ENCODE measurements at regions not wholly inside any gene's neighbourhood (a gene's known extent, or its start where the extent isn't known, plus 50 kb on each side); places are given as distances from the start of the nearest gene placed in this dataset.

DNA sequence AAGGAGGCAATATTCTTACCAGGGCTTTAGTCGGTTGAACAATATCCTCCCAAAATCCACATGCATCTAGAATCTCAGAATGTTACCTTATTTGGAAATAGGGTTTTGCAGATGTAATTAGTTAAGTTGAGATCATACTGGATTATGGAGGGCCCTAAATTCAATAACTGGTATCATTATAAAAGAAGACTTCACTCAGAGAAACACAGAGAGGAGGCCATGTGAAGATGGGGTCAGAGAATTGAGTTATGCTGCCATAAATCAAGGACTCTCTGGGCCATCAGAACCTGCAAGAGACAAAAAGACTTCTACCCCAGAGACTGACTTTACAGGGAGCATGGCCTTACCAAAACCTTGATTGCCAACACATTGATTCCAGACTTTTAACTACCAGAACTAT, 1611.1 kb downstream of the SLITRK5 start:
- no peaks in the 10 kb centered on the region for H3K9me3 ChIP-seq (ENCODE audit: control insufficient read depth, insufficient read depth, low read depth, low read length)
- no peak overlapping the region for H3K4me3 ChIP-seq (ENCODE audit: low read depth, low read length)
- no peak overlapping the region for H3K27ac ChIP-seq (ENCODE audit: extremely low read depth, low read depth, low read length)
- ChIA-PET CTCF (no interaction called here), POLR2A (no interaction called here)
- no peaks in the 10 kb centered on the region for H3K36me3 ChIP-seq (ENCODE audit: control insufficient read depth in 2 of 2, insufficient read depth in 1 of 2, low read length in 2 of 2)
- TF ChIP-seq ZNF416 (tag by site-specific recombination; IDR thresholded peaks at IDR 0.05): no peak
- TF ChIP-seq ZNF138 (tag by site-specific recombination; IDR thresholded peaks at IDR 0.05; ENCODE audit: borderline replicate concordance): no peak
- no peak for TF ChIP-seq ZNF155 (tag by site-specific recombination; IDR thresholded peaks at IDR 0.05)
- no peak for TF ChIP-seq ZNF785 (tag by site-specific recombination; IDR thresholded peaks at IDR 0.05)
- TF ChIP-seq ZNF558 (tag by site-specific recombination; IDR thresholded peaks at IDR 0.05): no peak
- TF ChIP-seq, protein P1, sequence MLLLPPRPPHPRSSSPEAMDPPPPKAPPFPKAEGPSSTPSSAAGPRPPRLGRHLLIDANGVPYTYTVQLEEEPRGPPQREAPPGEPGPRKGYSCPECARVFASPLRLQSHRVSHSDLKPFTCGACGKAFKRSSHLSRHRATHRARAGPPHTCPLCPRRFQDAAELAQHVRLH (tag by site-specific recombination; IDR thresholded peaks at IDR 0.05): no peak
- TF ChIP-seq ZNF184 (tag by site-specific recombination; IDR thresholded peaks at IDR 0.05): no peak
- TF ChIP-seq ZEB2 (tag by site-specific recombination; IDR thresholded peaks at IDR 0.05): no peak
- no peak for TF ChIP-seq ZNF501 (tag by site-specific recombination; IDR thresholded peaks at IDR 0.05)
- no peak for TF ChIP-seq ZNF140 (tag by site-specific recombination; IDR thresholded peaks at IDR 0.05)
- TF ChIP-seq ZFP37 (tag by site-specific recombination; IDR thresholded peaks at IDR 0.05): no peak
- TF ChIP-seq ZNF521 (tag by site-specific recombination; IDR thresholded peaks at IDR 0.05): no peak
- TF ChIP-seq ZNF600 (tag by site-specific recombination; IDR thresholded peaks at IDR 0.05): no peak
- TF ChIP-seq ZNF560 (tag by site-specific recombination; IDR thresholded peaks at IDR 0.05; ENCODE audit: borderline replicate concordance): no peak
- H3K4me1 ChIP-seq (ENCODE audit: control insufficient read depth, insufficient read depth, low read length): no peaks in the 10 kb centered on the region

DNA sequence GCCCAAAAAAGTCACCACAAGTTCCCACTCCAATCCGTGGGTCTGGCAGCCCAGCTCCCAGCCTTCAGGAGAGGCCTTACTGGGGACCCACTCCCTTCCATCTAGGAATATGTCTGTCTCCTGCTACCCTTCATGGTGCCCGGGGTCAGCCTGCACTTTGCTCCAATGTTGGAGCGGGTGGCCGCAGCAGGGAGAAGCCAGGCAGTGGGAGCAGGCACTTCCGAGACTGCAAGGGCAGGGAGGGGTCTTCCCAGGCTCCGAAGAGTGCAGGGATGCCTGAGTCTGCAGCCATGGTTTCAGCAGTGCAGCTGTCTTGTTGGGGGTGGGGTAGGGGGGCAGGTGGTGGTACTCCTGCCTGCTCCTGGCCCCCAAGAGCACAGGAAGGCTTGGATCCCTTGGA, 1616.2 kb downstream of the SLITRK5 start:
- no peak overlapping the region for H3K4me3 ChIP-seq (ENCODE audit: low read depth, low read length)
- ChIA-PET CTCF (no interaction called here), POLR2A (no interaction called here)
- TF ChIP-seq ZNF394 (tag by site-specific recombination; IDR thresholded peaks at IDR 0.05; ENCODE audit: borderline replicate concordance) (no peak), ZNF558 (tag by site-specific recombination; IDR thresholded peaks at IDR 0.05) (no peak), ZNF146 (tag by site-specific recombination; IDR thresholded peaks at IDR 0.05) (no peak), ZNF596 (tag by site-specific recombination; IDR thresholded peaks at IDR 0.05) (no peak), ZNF221 (tag by site-specific recombination; IDR thresholded peaks at IDR 0.05; ENCODE audit: borderline replicate concordance) (no peak), IKZF3 (tag by site-specific recombination; IDR thresholded peaks at IDR 0.05) (no peak), ZNF23 (tag by site-specific recombination; IDR thresholded peaks at IDR 0.05; ENCODE audit: borderline replicate concordance) (no peak), ZNF19 (tag by site-specific recombination; IDR thresholded peaks at IDR 0.05; ENCODE audit: low read depth) (no peak), ZBTB20 (tag by site-specific recombination; IDR thresholded peaks at IDR 0.05) (no peak), ZNF302 (tag by site-specific recombination; IDR thresholded peaks at IDR 0.05; ENCODE audit: low read depth) (no peak), ZNF701 (tag by site-specific recombination; IDR thresholded peaks at IDR 0.05) (no peak), ZSCAN30 (tag by site-specific recombination; IDR thresholded peaks at IDR 0.05) (no peak), ZNF274 (IDR thresholded peaks at IDR 0.05; ENCODE audit: low read length) (no peak), ZNF274 (tag by site-specific recombination; IDR thresholded peaks at IDR 0.05; ENCODE audit: borderline replicate concordance) (no peak)
- TF ChIP-seq, protein P2, sequence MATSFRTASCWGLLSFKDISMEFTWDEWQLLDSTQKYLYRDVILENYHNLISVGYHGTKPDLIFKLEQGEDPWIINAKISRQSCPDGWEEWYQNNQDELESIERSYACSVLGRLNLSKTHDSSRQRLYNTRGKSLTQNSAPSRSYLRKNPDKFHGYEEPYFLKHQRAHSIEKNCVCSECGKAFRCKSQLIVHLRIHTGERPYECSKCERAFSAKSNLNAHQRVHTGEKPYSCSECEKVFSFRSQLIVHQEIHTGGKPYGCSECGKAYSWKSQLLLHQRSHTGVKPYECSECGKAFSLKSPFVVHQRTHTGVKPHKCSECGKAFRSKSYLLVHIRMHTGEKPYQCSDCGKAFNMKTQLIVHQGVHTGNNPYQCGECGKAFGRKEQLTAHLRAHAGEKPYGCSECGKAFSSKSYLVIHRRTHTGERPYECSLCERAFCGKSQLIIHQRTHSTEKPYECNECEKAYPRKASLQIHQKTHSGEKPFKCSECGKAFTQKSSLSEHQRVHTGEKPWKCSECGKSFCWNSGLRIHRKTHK (tag by site-specific recombination; IDR thresholded peaks at IDR 0.05): no peak
- TF ChIP-seq, protein P3, sequence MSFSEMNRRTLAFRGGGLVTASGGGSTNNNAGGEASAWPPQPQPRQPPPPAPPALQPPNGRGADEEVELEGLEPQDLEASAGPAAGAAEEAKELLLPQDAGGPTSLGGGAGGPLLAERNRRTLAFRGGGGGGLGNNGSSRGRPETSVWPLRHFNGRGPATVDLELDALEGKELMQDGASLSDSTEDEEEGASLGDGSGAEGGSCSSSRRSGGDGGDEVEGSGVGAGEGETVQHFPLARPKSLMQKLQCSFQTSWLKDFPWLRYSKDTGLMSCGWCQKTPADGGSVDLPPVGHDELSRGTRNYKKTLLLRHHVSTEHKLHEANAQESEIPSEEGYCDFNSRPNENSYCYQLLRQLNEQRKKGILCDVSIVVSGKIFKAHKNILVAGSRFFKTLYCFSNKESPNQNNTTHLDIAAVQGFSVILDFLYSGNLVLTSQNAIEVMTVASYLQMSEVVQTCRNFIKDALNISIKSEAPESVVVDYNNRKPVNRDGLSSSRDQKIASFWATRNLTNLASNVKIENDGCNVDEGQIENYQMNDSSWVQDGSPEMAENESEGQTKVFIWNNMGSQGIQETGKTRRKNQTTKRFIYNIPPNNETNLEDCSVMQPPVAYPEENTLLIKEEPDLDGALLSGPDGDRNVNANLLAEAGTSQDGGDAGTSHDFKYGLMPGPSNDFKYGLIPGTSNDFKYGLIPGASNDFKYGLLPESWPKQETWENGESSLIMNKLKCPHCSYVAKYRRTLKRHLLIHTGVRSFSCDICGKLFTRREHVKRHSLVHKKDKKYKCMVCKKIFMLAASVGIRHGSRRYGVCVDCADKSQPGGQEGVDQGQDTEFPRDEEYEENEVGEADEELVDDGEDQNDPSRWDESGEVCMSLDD (tag by site-specific recombination; IDR thresholded peaks at IDR 0.05): no peak
- H3K36me3 ChIP-seq (ENCODE audit: control insufficient read depth in 2 of 2, insufficient read depth in 1 of 2, low read length in 2 of 2): no peaks in the 10 kb centered on the region
- no peaks in the 10 kb centered on the region for H3K9me3 ChIP-seq (ENCODE audit: control insufficient read depth, insufficient read depth, low read depth, low read length)
- no peak overlapping the region for H3K27ac ChIP-seq (ENCODE audit: extremely low read depth, low read depth, low read length)
- H3K4me1 ChIP-seq (ENCODE audit: control insufficient read depth, insufficient read depth, low read length): no peaks in the 10 kb centered on the region

Measured in HEK293 (cell line).